SU-DHL-6 (cell line): ENCODE measurements at regions not wholly inside any gene's neighbourhood (a gene's known extent, or its start where the extent isn't known, plus 50 kb on each side); places are given as distances from the start of the nearest gene placed in this dataset.

Experiments used
- H2AFZ ChIP-seq: fragments of 200-600 bp; sonication (generic); 2 replicates; pipeline ENCODE4 v1.6.1; 2014; ENCODE audit warnings: low read depth, mild to moderate bottlenecking, moderate library complexity, mixed read lengths, antibody characterized with exemption, low read length; ENCODE audit not compliant: severe bottlenecking
- H3F3A ChIP-seq: fragments of 200-600 bp; shearing (Covaris generic); 2 replicates; pipeline ENCODE4 v1.6.0; 2016; ENCODE audit warnings: antibody characterized with exemption, mild to moderate bottlenecking; ENCODE audit not compliant: insufficient read depth
- H3K27ac ChIP-seq: fragments of 200-600 bp; sonication (generic); 2 replicates; pipeline ENCODE4 v1.5.1; 2016; ENCODE audit warnings: low read depth, mild to moderate bottlenecking, low read length, moderate library complexity, mixed read lengths
- H3K27me3 ChIP-seq: fragments of 200-600 bp; sonication (generic), shearing (Covaris generic); 2 replicates; pipeline ENCODE4 v1.6.0; 2014; ENCODE audit warnings: mild to moderate bottlenecking, low read length
- H3K36me3 ChIP-seq: fragments of 200-600 bp; sonication (generic); 2 replicates; pipeline ENCODE4 v1.6.1; 2014; ENCODE audit warnings: mild to moderate bottlenecking, low read length, mixed read lengths
- H3K4me2 ChIP-seq: fragments of 300-600, 200-600 bp; shearing (Covaris generic), sonication (generic); 2 replicates; pipeline ENCODE4 v1.6.0; 2014; ENCODE audit warnings: low read length, low read depth, mild to moderate bottlenecking; ENCODE audit not compliant: poor library complexity, severe bottlenecking
- H3K4me3 ChIP-seq: fragments of 200-600 bp; sonication (generic); 2 replicates; pipeline ENCODE4 v1.5.1; 2014; ENCODE audit warnings: antibody characterized with exemption, low read length, mild to moderate bottlenecking, mixed read lengths; ENCODE audit not compliant: insufficient read depth, poor library complexity, severe bottlenecking
- H3K79me2 ChIP-seq: fragments of 200-600 bp; sonication (generic); 2 replicates; pipeline ENCODE4 v1.6.1; 2014; ENCODE audit warnings: mild to moderate bottlenecking, low read length, moderate library complexity; ENCODE audit not compliant: insufficient read depth
- H3K9ac ChIP-seq: fragments of 200-600 bp; sonication (generic); 2 replicates; pipeline ENCODE4 v1.7.0; 2014; ENCODE audit warnings: mild to moderate bottlenecking, low read length
- H3K9me2 ChIP-seq: fragments of 200-600 bp; sonication (generic); replicated peaks from 2 replicates; pipeline ENCODE4 v1.6.1; 2014; ENCODE audit warnings: low read length; ENCODE audit not compliant: insufficient read depth
- H3K9me3 ChIP-seq: fragments of 200-600 bp; sonication (generic); 2 replicates; pipeline ENCODE4 v1.6.1; 2014; ENCODE audit warnings: low read length, mixed read lengths; ENCODE audit not compliant: insufficient read depth
- H4K20me1 ChIP-seq: fragments of 200-600 bp; sonication (generic); 2 replicates; pipeline ENCODE4 v1.6.1; 2014; ENCODE audit warnings: low read depth, mild to moderate bottlenecking, antibody characterized with exemption, low read length, moderate library complexity, mixed read lengths
- EZH2phosphoT487 ChIP-seq: fragments of 200-600 bp; sonication (generic), shearing (Covaris generic); conservative IDR thresholded peaks from 2 replicates; pipeline ENCODE4 v1.6.1; 2018; ENCODE audit warnings: mild to moderate bottlenecking, antibody characterized with exemption, low read length, moderate library complexity, mixed read lengths
- TF ChIP-seq, protein P1 (sequence below): fragments of 200-600 bp; sonication (generic); IDR thresholded peaks from one replicate; pipeline ENCODE4 v1.5.1; 2017; ENCODE audit warnings: antibody characterized with exemption, mild to moderate bottlenecking, low read length, moderate library complexity; ENCODE audit not compliant: insufficient read depth, poor library complexity, severe bottlenecking

DNA sequence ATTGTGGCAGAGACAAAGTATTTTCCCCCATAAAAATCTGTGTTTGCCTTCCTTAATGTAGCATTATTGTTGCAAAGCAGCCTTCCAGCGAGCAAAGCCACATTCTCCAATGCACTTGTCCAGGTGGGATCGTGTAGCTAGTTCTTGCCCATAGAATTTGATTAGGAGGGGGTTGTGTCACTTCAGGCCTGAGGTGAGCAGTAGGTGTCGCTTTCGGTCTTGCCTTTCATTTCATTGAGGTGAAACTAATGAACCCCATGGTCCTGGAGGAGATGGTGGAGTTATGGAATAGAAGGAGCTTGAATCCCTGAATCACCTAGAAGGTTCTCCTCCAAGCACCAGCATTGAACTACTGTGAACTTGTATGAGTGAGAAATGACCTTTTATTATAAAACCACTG lies 318.9 kb upstream of the PBX1 start:
- Histone ChIP-seq H3F3A (no peaks in the 10 kb centered on the region), H2AFZ (no peak overlapping the region), H3K36me3 (no peaks in the 10 kb centered on the region), H3K9me2 (no peaks in the 10 kb centered on the region), H4K20me1 (no peaks in the 10 kb centered on the region), H3K4me3 (no peak overlapping the region), H3K79me2 (no peaks in the 10 kb centered on the region), H3K4me2 (no peak overlapping the region), H3K27ac (no peak overlapping the region), H3K9ac (no peak overlapping the region), H3K9me3 (no peaks in the 10 kb centered on the region), H3K27me3 (no peaks in the 10 kb centered on the region)
- TF ChIP-seq EZH2phosphoT487 = no peak
- TF ChIP-seq, protein P1, sequence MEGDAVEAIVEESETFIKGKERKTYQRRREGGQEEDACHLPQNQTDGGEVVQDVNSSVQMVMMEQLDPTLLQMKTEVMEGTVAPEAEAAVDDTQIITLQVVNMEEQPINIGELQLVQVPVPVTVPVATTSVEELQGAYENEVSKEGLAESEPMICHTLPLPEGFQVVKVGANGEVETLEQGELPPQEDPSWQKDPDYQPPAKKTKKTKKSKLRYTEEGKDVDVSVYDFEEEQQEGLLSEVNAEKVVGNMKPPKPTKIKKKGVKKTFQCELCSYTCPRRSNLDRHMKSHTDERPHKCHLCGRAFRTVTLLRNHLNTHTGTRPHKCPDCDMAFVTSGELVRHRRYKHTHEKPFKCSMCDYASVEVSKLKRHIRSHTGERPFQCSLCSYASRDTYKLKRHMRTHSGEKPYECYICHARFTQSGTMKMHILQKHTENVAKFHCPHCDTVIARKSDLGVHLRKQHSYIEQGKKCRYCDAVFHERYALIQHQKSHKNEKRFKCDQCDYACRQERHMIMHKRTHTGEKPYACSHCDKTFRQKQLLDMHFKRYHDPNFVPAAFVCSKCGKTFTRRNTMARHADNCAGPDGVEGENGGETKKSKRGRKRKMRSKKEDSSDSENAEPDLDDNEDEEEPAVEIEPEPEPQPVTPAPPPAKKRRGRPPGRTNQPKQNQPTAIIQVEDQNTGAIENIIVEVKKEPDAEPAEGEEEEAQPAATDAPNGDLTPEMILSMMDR = no peak

DNA sequence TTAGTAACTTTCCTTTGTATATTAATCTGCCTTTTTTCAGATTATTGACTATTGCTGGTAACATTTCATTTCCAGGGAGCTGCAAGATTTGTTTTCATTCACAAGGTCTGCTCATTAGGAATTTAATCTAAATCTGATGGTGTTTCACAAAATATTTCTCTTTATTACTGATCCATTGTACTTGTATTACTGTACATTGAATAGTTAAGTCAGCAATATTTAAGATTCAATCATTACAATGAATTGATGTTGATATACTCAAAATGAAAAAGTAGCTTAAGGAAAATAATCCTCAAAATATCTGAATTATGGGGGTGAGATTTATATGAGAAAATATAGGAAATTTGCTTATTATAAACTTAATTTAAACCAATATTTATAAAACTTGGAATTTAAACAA lies 308.6 kb upstream of the PBX1 start:
- Histone ChIP-seq H3K4me3 (no peak overlapping the region), H3K9me3 (no peaks in the 10 kb centered on the region), H3K27me3 (no peaks in the 10 kb centered on the region), H3K79me2 (no peaks in the 10 kb centered on the region), H3K36me3 (no peaks in the 10 kb centered on the region), H2AFZ (no peak overlapping the region), H3K27ac (no peak overlapping the region), H3K9me2 (no peaks in the 10 kb centered on the region), H3K4me2 (no peak overlapping the region), H3F3A (no peaks in the 10 kb centered on the region), H3K9ac (no peak overlapping the region), H4K20me1 (no peaks in the 10 kb centered on the region)
- TF ChIP-seq, protein P1 = no peak
- TF ChIP-seq EZH2phosphoT487 = no peak

DNA sequence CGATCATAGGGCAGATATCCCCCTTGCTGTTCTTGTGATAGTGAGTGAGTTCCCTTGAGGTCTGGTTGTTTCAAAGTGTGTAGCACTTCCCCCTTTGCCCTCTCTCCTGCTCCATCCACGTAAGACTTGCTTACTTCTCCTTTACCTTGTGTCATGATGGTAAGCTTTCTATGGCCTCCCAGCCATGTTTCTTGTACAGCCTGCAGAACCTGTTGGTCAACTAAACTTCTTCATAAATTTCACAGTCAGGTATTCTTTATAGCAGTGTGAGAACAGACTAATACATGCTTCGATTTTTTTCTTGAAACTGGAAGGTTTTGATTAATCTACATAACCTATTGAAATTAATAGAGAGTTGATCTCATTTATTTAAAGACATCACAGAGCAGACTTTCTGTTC lies 302.5 kb upstream of the PBX1 start:
- H3K27me3 ChIP-seq = no peaks in the 10 kb centered on the region
- H3K9me2 ChIP-seq = no peaks in the 10 kb centered on the region
- H3K9me3 ChIP-seq = no peaks in the 10 kb centered on the region
- no peak overlapping the region for H2AFZ ChIP-seq
- TF ChIP-seq EZH2phosphoT487 = no peak
- H3K36me3 ChIP-seq = no peaks in the 10 kb centered on the region
- H3K4me2 ChIP-seq = no peak overlapping the region
- H3K4me3 ChIP-seq = no peak overlapping the region
- no peaks in the 10 kb centered on the region for H4K20me1 ChIP-seq
- H3K27ac ChIP-seq = no peak overlapping the region
- no peak overlapping the region for H3K9ac ChIP-seq
- no peaks in the 10 kb centered on the region for H3K79me2 ChIP-seq
- no peaks in the 10 kb centered on the region for H3F3A ChIP-seq

GRCh38 chr1:164261691-164262240 lies 297.2 kb upstream of the PBX1 start:
- Histone ChIP-seq H3K9ac (no peak overlapping the region), H3K4me3 (no peak overlapping the region), H2AFZ (no peak overlapping the region), H3K9me3 (no peaks in the 10 kb centered on the region), H3F3A (no peaks in the 10 kb centered on the region), H3K27me3 (no peaks in the 10 kb centered on the region), H3K4me2 (no peak overlapping the region), H3K79me2 (no peaks in the 10 kb centered on the region), H3K27ac (no peak overlapping the region), H3K36me3 (no peaks in the 10 kb centered on the region), H3K9me2 (0 out of 2 replicates have a peak, but pooled peaks cover 3% of the 10 kb centered on the region), H4K20me1 (no peaks in the 10 kb centered on the region)
- no peak for TF ChIP-seq EZH2phosphoT487
- TF ChIP-seq, protein P1 = no peak
